Spleen (tissue), 11 donors: ENCODE measurements at regions not wholly inside any gene's neighbourhood (a gene's known extent, or its start where the extent isn't known, plus 50 kb on each side); places are given as distances from the start of the nearest gene placed in this dataset.

Source experiments
- DNase-seq: peaks from one replicate; pipeline ENCODE4 v3.0.0-alpha.2; 2020
- H3K27ac ChIP-seq, 8 donors: fragments of 200-600 bp; sonication (generic) in 7 of 8; 1 replicate in 4 of 8; 2 replicates in 4 of 8; pipeline versions ENCODE4 v1.5.0 to v1.8.0; 2016 to 2021; ENCODE audit warnings: inconsistent platforms in 4 of 8, mild to moderate bottlenecking in 4 of 8, moderate library complexity in 1 of 8
- H3K27me3 ChIP-seq, 7 donors: fragments of 200-600 bp; sonication (generic) in 6 of 7; replicated peaks in 1 of 7; 1 replicate in 4 of 7; 2 replicates in 3 of 7; pipeline versions ENCODE4 v1.5.0 to v1.8.0; 2016 to 2021; ENCODE audit warnings: inconsistent platforms in 3 of 7, mild to moderate bottlenecking in 1 of 7
- H3K36me3 ChIP-seq, 6 donors: fragments of 200-600 bp; sonication (generic) in 5 of 6; 1 replicate in 4 of 6; 2 replicates in 2 of 6; pipeline versions ENCODE4 v1.5.0 to v1.8.0; 2016 to 2021; ENCODE audit warnings: inconsistent platforms in 2 of 6
- H3K4me1 ChIP-seq, 6 donors: fragments of 200-600 bp; sonication (generic) in 5 of 6; 1 replicate in 3 of 6; 2 replicates in 3 of 6; pipeline versions ENCODE4 v1.5.0 to v1.8.0; 2016 to 2021; ENCODE audit warnings: inconsistent platforms in 3 of 6
- H3K4me3 ChIP-seq, 8 donors: fragments of 200-600 bp; sonication (generic) in 7 of 8; 1 replicate in 4 of 8; 2 replicates in 4 of 8; pipeline versions ENCODE4 v1.5.0 to v1.8.0; 2016 to 2021; ENCODE audit warnings: inconsistent platforms in 4 of 8, mild to moderate bottlenecking in 4 of 8, moderate library complexity in 2 of 8
- H3K9me3 ChIP-seq, 8 donors: fragments of 200-600 bp; sonication (generic) in 7 of 8; 1 replicate in 4 of 8; 2 replicates in 4 of 8; pipeline versions ENCODE4 v1.5.0 to v1.8.0; 2016 to 2021; ENCODE audit warnings: inconsistent platforms in 4 of 8
- POLR2A ChIP-seq, 3 donors: fragments of 450-650 bp; IDR thresholded peaks; one replicate each; pipeline ENCODE4 v1.5.1; 2017; ENCODE audit warnings: antibody characterized with exemption in 3 of 3, mild to moderate bottlenecking in 1 of 3
- POLR2AphosphoS5 ChIP-seq, 3 donors: sonication (generic); formaldehyde crosslinking; IDR thresholded peaks; one replicate each; pipeline ENCODE4 v1.5.1; 2017; ENCODE audit warnings: antibody characterized with exemption in 3 of 3
- WGBS, 5 donors: extraction: QIAGEN DNeasy Blood & Tissue Kit in 3 of 5; methylation state at CpG; one replicate each; pipeline versions ENCODE4 v1.1.5 to v1.1.7; 2013 to 2018; 5-methylcytosine and 5-hydroxymethylcytosine counted together
- intact Hi-C: fragments of 100-400 bp; cut with DNase I; formaldehyde crosslinking; loops from one replicate; pipeline ENCODE4 v1.15.0; 2023; ENCODE audit warnings: low total_unique reads
- TF ChIP-seq, protein P1 (sequence below), 11 experiments: fragments of 200-600 bp in 7 of 11; fragments of 450-650 bp in 4 of 11; sonication (generic) in 4 of 11; IDR thresholded peaks in 8 of 11; conservative IDR thresholded peaks in 3 of 11; 1 replicate in 7 of 11; 2 replicates in 4 of 11; pipeline versions ENCODE4 v1.4.0 to v1.8.0; 2016 to 2021; ENCODE audit warnings: antibody characterized with exemption in 11 of 11, inconsistent platforms in 4 of 11, mild to moderate bottlenecking in 1 of 11
- donor health status: healthy with polysubstance abuse.
- donor health status: DM: no; HTN: no; CAD: no; lungs with moderate emphysema.
- donor health status: DM: no; HTN: no; CAD: no.
- donor health status: Bipolar disorder and iron deficiency.
- donor health status: healthy.
- donor health status: DM: no; HTN: no; CAD: no.
- donor health status: DM: yes; HTN: yes; CAD: no.

DNA sequence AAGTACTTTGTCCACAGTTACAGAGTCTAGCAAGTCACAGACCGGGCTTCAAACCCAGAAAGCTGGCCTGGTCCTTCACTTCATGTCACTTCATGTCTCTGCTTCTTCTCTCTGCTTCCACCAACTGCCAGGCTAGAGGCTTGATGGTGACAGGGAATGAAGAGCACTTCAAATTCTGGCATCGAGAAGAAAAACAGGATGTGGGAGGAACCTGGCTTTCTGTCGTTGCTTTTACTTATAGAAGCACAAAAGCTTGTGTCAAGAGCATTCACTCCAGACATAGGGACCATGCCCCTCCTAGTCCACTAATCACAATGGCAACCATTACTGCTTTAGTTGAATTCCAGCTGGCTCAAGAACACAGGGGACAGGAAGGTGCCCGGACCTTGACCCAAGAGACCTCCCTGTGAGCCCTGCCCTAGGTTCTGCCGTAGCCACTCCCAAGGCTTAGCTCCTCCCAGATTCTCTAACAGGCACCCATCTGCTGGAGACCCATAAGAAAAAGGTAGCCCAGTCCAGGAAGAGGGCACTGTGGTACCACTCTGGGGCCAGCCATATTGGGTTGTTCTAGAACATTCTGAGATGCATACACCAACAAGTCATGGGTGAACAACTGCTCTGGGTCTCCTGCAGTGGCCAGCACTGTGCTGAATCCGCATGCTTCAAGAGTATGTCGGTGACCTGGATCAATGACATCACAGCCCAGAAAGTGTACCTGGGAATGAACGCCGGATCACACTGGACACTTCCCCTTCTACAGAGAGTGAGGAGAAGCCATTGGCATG, 181.8 kb downstream of the C16orf95 start:
- Histone ChIP-seq H3K9me3 (peaks cover 0 to 9% (median 0%) of the 10 kb centered on the region in 8 donors), H3K27me3 (no peaks in the 10 kb centered on the region), H3K36me3 (no peaks in the 10 kb centered on the region), H3K27ac (no peak overlapping the region), H3K4me3 (no peak overlapping the region), H3K4me1 (no peaks in the 10 kb centered on the region)
- 54 to 60% (median 56%) methylated on average over 8 to 9 of the region's 9 CpGs for WGBS, 5 donors
- intact Hi-C loops, result no loop called here
- no peak for DNase-seq
- TF ChIP-seq POLR2AphosphoS5 (IDR thresholded peaks at IDR 0.05), result no peak
- no peak for TF ChIP-seq POLR2A (IDR thresholded peaks at IDR 0.05)
- TF ChIP-seq, protein P1, sequence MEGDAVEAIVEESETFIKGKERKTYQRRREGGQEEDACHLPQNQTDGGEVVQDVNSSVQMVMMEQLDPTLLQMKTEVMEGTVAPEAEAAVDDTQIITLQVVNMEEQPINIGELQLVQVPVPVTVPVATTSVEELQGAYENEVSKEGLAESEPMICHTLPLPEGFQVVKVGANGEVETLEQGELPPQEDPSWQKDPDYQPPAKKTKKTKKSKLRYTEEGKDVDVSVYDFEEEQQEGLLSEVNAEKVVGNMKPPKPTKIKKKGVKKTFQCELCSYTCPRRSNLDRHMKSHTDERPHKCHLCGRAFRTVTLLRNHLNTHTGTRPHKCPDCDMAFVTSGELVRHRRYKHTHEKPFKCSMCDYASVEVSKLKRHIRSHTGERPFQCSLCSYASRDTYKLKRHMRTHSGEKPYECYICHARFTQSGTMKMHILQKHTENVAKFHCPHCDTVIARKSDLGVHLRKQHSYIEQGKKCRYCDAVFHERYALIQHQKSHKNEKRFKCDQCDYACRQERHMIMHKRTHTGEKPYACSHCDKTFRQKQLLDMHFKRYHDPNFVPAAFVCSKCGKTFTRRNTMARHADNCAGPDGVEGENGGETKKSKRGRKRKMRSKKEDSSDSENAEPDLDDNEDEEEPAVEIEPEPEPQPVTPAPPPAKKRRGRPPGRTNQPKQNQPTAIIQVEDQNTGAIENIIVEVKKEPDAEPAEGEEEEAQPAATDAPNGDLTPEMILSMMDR (IDR thresholded peaks at IDR 0.05 in 8 of 11, conservative IDR thresholded peaks at IDR 0.05 in 3 of 11), result no peak

DNA sequence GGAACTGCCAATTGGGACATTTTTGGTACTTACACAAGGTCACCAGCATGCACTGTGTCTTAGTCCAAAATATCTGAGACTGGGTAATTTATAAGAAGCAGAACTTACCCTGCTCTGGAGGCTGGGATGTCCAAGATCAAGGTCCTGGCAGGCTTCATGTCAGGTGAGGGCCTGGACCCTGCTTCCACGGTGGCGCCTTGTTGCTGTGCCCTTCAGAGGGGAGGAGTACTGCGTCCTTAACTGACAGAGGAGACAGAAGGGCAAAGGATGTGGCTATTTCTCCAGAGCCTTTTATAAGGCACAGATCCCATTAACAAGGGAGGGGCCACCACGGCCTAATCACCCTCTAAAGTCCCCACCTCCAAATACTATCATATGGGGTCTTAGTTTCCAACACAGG, 178.9 kb downstream of the C16orf95 start:
- H3K36me3 ChIP-seq, result no peaks in the 10 kb centered on the region
- intact Hi-C loops, result no loop called here
- TF ChIP-seq POLR2A (IDR thresholded peaks at IDR 0.05), result no peak
- TF ChIP-seq, protein P1 (IDR thresholded peaks at IDR 0.05 in 8 of 11, conservative IDR thresholded peaks at IDR 0.05 in 3 of 11), result no peak
- no peak for TF ChIP-seq POLR2AphosphoS5 (IDR thresholded peaks at IDR 0.05)
- H3K4me3 ChIP-seq, result no peak overlapping the region
- 87 to 96% (median 93%) methylated on average over 4 of the region's 4 CpGs for WGBS, 5 donors
- DNase-seq, result peak; percentile 16
- no peaks in the 10 kb centered on the region for H3K9me3 ChIP-seq
- H3K27me3 ChIP-seq, result no peaks in the 10 kb centered on the region
- no peak overlapping the region for H3K27ac ChIP-seq
- H3K4me1 ChIP-seq, result no peaks in the 10 kb centered on the region

DNA sequence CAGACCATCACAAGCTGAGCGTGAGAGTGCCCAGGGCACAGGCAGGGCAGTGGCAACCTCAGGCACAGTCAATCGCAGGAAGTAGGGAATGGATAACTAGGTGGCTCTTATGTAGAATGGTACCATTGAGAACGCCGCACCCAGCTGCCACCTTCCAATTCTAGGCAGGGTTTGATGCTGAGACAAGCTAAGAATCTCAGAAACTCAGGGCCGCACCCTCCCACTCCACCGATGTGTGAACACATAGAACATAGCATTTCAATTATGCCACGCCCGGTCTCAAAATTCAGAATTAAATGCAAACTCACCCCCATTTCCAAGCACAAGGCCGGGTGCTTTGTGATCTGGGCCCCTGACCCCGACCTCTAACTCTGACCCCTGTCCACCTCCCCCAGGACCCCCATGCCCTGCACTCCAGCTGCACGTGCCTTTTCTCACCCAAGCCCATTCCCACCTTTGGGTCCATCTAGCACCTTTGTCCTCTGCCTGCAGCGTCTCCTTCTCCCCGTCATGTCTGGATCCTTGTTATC, 178.4 kb downstream of the C16orf95 start:
- Histone ChIP-seq H3K4me3 (no peak overlapping the region), H3K4me1 (no peaks in the 10 kb centered on the region), H3K9me3 (no peaks in the 10 kb centered on the region), H3K27ac (no peak overlapping the region), H3K36me3 (no peaks in the 10 kb centered on the region), H3K27me3 (no peaks in the 10 kb centered on the region)
- peak; percentile 22 for DNase-seq
- whole genome bisulfite sequencing, 5 donors, result 86 to 96% (median 91%) methylated on average over 13 of the region's 13 CpGs
- TF ChIP-seq POLR2A (IDR thresholded peaks at IDR 0.05), result no peak
- TF ChIP-seq, protein P1 (IDR thresholded peaks at IDR 0.05 in 8 of 11, conservative IDR thresholded peaks at IDR 0.05 in 3 of 11), result no peak
- TF ChIP-seq POLR2AphosphoS5 (IDR thresholded peaks at IDR 0.05), result no peak
- intact Hi-C loops, result no loop called here
